IPS-NIHi11 (cell line): ENCODE measurements at regions not wholly inside any gene's neighbourhood (a gene's known extent, or its start where the extent isn't known, plus 50 kb on each side); places are given as distances from the start of the nearest gene placed in this dataset.
"Not testable (repeated sequence)": the region's sequence is repeated elsewhere in the genome, so short reads cannot be mapped to it uniquely, and the experiment has no call there.

Source experiments
- DNase-seq: peaks from one replicate; pipeline ENCODE4 v3.0.0; 2012; ENCODE audit warnings: mixed read lengths, low spot score

DNA sequence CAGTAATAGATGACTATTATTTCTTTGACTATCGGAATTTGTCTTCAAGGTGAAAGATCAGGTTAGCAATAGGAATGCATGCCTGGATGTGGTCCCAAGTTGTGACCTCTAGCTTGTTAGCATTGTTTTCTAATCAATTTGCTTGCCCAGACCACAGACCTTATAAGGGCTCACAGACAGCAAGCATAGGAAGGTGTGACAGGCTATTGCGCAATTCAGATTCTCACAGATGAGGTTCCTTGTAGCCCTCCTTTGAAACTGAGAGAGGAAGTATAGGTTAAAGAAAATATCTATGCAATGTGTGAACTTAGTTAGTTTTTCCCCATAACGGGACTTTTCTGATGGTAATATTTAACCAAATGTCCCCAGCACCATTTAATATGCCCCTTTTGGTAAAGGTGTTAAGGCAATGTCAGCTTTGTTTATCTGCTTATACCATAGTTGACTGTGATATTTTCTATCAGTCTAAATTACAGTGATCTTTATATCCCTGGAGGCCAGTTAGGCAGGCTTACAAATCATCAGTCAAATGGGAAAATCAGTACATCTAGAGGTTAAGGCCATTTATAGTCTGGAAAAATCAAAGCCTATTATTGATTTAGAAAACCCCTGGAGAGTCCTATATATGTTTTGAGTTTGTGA, 168.1 kb upstream of the MBNL1 start:
- DNase-seq = no peak

GRCh38 chr3:152102410-152102809, 166.3 kb upstream of the MBNL1 start:
- no peak for DNase-seq

GRCh38 chr3:152103257-152103656, 165.5 kb upstream of the MBNL1 start:
- DNase-seq = no peak

- no peak for DNase-seq
Measured at GRCh38 chr3:152104847-152105415, 163.8 kb upstream of the MBNL1 start.

DNA sequence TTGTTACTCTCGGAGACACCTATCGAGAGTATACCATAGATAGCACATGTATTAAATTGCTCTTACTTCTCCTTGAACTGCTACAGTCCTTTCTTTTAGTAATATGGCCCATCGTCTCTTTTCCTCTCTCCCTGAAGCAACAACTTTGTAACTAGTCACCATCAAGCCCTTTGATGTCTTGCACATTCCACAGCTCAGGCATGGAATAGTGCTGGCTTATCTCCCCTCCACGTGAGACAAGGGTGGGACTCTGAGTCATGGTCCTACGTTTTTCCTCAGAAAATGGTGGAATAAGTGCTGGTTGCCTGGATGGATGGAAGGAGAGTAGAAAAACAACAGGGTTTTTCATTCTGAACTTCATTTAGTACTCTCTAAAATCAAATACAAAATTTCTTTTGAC, 163.3 kb upstream of the MBNL1 start:
- peak; percentile 11 for DNase-seq

- peak; percentile 15 for DNase-seq
Measured at GRCh38 chr3:152109038-152109437, 159.7 kb upstream of the MBNL1 start.

GRCh38 chr3:152113413-152113812, 155.3 kb upstream of the MBNL1 start:
- DNase-seq = no peak

GRCh38 chr3:152113992-152114651, 154.6 kb upstream of the MBNL1 start:
- DNase-seq = no peak

DNA sequence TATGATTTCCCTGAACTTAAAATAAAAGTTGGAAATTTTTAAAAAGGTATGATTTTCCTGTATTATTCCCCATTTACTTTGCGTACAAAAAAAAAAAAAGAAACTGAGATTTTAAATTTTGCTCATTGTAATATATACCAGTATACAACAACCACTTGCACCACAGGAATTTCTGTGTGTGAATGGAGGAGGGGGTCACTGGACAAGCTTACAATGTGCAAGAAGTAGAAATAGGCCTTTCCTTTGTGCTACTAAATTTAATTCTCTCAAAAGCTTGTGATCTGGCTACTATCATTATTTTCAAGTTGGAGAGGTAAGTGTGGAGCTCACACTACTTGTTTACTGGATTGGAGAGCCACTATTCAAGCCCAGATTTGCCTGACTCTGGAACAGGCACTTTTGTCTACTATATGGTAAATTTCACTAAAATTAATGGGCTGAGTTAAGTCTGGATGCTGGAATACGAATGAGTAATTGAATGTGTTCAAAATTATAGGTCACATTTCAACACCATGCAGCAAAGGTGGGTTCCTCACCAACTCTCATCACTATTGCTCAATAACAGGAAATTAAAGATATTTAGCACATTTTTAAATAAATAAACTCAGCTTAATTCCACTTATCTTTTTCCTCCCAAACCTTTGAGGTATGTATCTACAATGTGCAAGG, 148.0 kb upstream of the MBNL1 start:
- no peak for DNase-seq

GRCh38 chr3:152121270-152121636, 147.5 kb upstream of the MBNL1 start:
- no peak for DNase-seq

- DNase-seq = no peak
Measured at GRCh38 chr3:152122851-152123250, 145.9 kb upstream of the MBNL1 start.

DNA sequence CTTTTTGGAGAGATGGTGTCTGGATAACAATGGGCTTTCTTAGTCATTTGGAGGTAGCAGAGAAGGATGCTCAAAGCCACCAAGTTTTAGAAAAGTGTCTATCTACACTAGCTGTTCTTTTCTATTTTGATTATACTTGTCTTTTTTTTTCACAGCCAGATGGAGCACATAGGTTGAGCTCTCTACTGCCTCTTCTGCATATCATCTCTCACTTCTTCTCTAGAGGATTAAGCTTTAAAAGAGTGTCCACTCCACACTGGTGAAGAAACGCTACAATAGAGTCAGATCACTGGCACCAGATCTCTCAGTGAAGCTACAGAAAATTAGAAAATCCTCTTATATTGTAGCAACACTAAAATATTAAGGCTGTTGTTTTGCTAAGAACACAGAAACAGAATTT, 145.3 kb upstream of the MBNL1 start:
- DNase-seq = no peak

DNA sequence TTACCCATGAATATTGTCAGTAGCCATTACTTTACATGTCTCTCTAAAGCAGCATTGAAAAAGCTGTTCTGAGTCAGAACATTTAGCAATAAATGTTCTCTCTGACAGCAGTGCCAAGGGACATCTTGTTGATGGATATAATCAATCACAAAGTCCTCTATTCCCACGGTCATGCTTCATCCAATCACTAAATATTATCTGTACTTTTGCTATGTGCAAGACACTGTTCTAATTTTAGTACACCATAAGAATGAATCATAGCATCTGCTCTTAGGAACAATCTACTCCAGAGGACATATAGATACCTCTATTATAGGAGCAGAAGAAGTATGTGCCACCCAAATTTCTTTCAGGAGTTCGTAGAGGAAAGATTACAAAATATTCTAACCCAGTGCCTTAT, 142.5 kb upstream of the MBNL1 start:
- no peak for DNase-seq

- DNase-seq = no peak
Measured at GRCh38 chr3:152127058-152127457, 141.7 kb upstream of the MBNL1 start.

- DNase-seq = no peak
Measured at GRCh38 chr3:152128356-152128755, 140.4 kb upstream of the MBNL1 start.

- DNase-seq = no peak
Measured at GRCh38 chr3:152139651-152140050, 129.1 kb upstream of the MBNL1 start.

GRCh38 chr3:152146461-152146860, 122.3 kb upstream of the MBNL1 start:
- DNase-seq = no peak

DNA sequence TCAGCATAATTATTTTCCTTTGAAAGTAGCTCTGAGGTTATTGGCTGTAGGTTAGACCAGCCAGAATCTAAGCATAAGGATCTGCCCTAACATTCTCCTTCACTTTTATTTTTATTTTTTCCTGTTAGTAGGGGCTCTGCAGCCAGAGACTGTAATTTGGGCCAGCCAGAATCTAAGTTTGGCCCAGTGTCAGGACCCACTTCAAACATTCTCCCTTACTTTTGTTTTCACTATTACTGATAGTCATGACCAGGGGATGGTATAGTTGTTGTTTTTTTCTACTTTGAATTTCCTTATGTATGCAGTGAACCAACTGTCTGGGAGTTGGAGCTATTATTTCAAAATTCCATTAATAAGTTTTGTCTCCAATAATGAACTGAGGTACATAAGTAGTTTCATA, 121.0 kb upstream of the MBNL1 start:
- DNase-seq = no peak

GRCh38 chr3:152148579-152148978, 120.2 kb upstream of the MBNL1 start:
- no peak for DNase-seq

- no peak for DNase-seq
Measured at GRCh38 chr3:152149832-152150231, 118.9 kb upstream of the MBNL1 start.

DNA sequence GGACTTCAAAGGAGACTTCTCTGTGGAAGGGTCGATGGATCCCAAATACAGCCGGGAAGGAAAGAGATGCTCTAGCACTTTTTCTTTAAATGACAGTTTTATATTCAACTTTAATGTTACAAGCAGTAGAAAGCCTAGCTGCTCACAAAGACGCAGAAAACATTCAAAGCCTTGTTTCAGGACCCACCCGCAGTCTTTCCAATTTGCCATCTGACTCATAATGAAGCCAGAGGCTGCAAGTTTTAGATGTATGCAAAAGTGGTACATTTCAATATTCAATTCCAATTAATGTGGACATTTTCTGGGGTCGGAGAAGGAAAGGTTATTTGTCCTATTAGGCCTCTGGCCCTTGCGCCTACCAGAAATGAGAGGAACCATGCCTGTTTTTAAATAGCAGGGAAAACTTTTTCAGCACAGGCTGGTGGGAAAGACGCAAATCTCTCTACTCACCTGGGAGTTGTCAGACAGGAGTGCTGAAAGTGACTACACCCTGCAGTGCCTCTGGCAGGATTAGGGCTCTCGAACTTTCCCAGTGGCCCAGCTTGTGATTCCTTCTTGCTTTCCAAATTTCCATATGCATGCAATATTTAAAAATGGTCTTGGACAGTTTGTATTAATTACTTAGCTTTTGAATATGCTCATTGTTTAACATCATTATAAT, 117.4 kb upstream of the MBNL1 start:
- DNase-seq = no peak

DNA sequence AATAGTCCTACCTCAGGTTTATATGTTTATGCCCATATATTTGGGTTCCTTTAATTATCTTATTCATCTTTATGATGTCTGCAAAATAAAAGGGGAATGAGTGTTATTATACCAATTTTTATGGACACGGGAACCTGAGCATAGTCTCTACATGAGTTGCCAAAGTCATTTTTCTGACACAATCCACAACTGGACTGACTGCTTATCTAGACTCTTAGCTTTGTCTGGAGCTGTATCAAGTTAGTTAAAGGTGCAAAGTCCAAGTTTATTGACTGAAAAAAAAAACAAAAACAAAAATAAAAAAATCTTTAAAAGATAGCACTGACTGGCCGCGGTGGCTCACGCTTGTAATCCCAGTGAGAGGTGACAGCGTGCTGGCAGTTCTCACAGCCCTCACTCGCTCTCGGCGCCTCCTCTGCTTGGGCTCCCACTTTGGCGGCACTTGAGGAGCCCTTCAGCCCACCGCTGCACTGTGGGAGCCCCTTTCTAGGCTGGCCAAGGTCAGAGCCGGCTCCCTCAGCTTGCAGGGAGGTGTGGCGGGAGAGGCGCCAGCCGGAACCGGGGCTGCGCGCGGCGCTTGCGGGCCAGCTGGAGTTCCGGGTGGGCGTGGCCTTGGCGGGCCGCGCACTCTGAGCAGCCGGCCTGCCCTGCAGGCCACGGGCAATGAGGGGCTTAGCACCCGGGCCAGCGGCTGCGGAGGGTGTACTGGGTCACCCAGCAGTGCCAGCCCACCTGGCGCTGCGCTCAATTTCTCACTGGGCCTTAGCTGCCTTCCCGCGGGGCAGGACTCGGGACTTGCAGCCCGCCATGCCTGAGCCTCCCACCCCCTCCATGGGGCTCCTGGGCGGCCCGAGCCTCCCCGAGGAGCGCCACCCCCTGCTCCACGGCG, 116.6 kb upstream of the MBNL1 start:
- DNase-seq = not testable (repeated sequence)
